BE2C (cell line): ENCODE measurements at regions not wholly inside any gene's neighbourhood (a gene's known extent, or its start where the extent isn't known, plus 50 kb on each side); places are given as distances from the start of the nearest gene placed in this dataset.

Experiments
- DNase-seq: peaks from one replicate; pipeline ENCODE4 v3.0.0-alpha.2; 2020
- H3K27me3 ChIP-seq: fragments of 250-450 bp; sonication (Bioruptor Pico); 2 replicates; pipeline ENCODE4 v1.5.1; 2020; ENCODE audit warnings: mild to moderate bottlenecking
- H3K36me3 ChIP-seq: fragments of 250-450 bp; sonication (Bioruptor Pico); 2 replicates; pipeline ENCODE4 v1.5.1; 2020; ENCODE audit warnings: mild to moderate bottlenecking
- H3K4me1 ChIP-seq: fragments of 250-450 bp; sonication (Bioruptor Pico); 2 replicates; pipeline ENCODE4 v1.5.1; 2020
- H3K4me3 ChIP-seq: 2 replicates; pipeline ENCODE4 v1.5.1; 2011; ENCODE audit warnings: low read depth, low read length
- H3K9me3 ChIP-seq: fragments of 250-450 bp; sonication (Bioruptor Pico); 2 replicates; pipeline ENCODE4 v1.5.1; 2020
- CTCF ChIP-seq: IDR thresholded peaks from 2 replicates; pipeline ENCODE4 v1.5.1; 2012; ENCODE audit warnings: mild to moderate bottlenecking, low read depth, low read length

GRCh38 chr14:38866461-38866860 is 236.6 kb downstream of the SEC23A start:
- no peak for DNase-seq
- no peak for TF ChIP-seq CTCF
- Histone ChIP-seq H3K9me3 (peaks cover 3% of the 10 kb centered on the region; the same call in 1 of the 2 replicates), H3K4me3 (no peak overlapping the region), H3K27me3 (no peaks in the 10 kb centered on the region), H3K36me3 (peaks cover 3% of the 10 kb centered on the region), H3K4me1 (peaks cover 25% of the 10 kb centered on the region)

GRCh38 chr14:38862366-38862765 is 240.7 kb downstream of the SEC23A start:
- no peak overlapping the region for H3K4me3 ChIP-seq
- no peak for DNase-seq
- TF ChIP-seq CTCF = no peak

GRCh38 chr14:38860530-38860929 is 242.5 kb downstream of the SEC23A start:
- no peak for DNase-seq
- no peaks in the 10 kb centered on the region for H3K4me1 ChIP-seq

More at GRCh38 chr14:38862366-38862765, 240.7 kb downstream of the SEC23A start:
- peaks cover 3% of the 10 kb centered on the region; the same call in 1 of the 2 replicates for H3K9me3 ChIP-seq
- H3K36me3 ChIP-seq = peaks cover 3% of the 10 kb centered on the region
- peaks cover 3% of the 10 kb centered on the region for H3K4me1 ChIP-seq
- no peaks in the 10 kb centered on the region for H3K27me3 ChIP-seq

GRCh38 chr14:38856798-38857197 is 246.2 kb downstream of the SEC23A start:
- Histone ChIP-seq H3K9me3 (no peaks in the 10 kb centered on the region), H3K27me3 (no peaks in the 10 kb centered on the region), H3K4me3 (no peak overlapping the region), H3K4me1 (peaks cover 10% of the 10 kb centered on the region), H3K36me3 (no peaks in the 10 kb centered on the region; the same call in 1 of the 2 replicates)
- no peak for DNase-seq
- no peak for TF ChIP-seq CTCF

More at GRCh38 chr14:38860530-38860929, 242.5 kb downstream of the SEC23A start:
- Histone ChIP-seq H3K27me3 (no peaks in the 10 kb centered on the region), H3K36me3 (peaks cover 3% of the 10 kb centered on the region), H3K9me3 (peaks cover 3% of the 10 kb centered on the region; the same call in 1 of the 2 replicates), H3K4me3 (no peak overlapping the region)
- TF ChIP-seq CTCF = no peak

- DNase-seq = no peak
- H3K4me3 ChIP-seq = no peak overlapping the region
- no peaks in the 10 kb centered on the region for H3K9me3 ChIP-seq
- no peaks in the 10 kb centered on the region for H3K27me3 ChIP-seq
- H3K4me1 ChIP-seq = peaks cover 10% of the 10 kb centered on the region
- H3K36me3 ChIP-seq = no peaks in the 10 kb centered on the region
- TF ChIP-seq CTCF = no peak
These were observed 247.5 kb downstream of the SEC23A start for GRCh38 chr14:38855513-38855912.

- Histone ChIP-seq H3K27me3 (no peaks in the 10 kb centered on the region), H3K36me3 (no peaks in the 10 kb centered on the region), H3K9me3 (no peaks in the 10 kb centered on the region), H3K4me1 (peaks cover 10% of the 10 kb centered on the region), H3K4me3 (no peak overlapping the region)
- no peak for DNase-seq
- no peak for TF ChIP-seq CTCF
These were observed 251.9 kb downstream of the SEC23A start for GRCh38 chr14:38851111-38851510.
